Fibroblast of the aortic adventitia (primary cell): ENCODE measurements at regions not wholly inside any gene's neighbourhood (a gene's known extent, or its start where the extent isn't known, plus 50 kb on each side); places are given as distances from the start of the nearest gene placed in this dataset.
A peak's percentile ranks its signal among the peaks of the same experiment; 100 is the strongest.
"Not testable (repeated sequence)": the region's sequence is repeated elsewhere in the genome, so short reads cannot be mapped to it uniquely, and the experiment has no call there.

Source experiments
- DNase-seq: peaks from one replicate; pipeline ENCODE4 v3.0.0-alpha.2; 2010; ENCODE audit warnings: low read depth
- H3K4me3 ChIP-seq: 2 replicates; pipeline ENCODE4 v1.5.1; 2011; ENCODE audit warnings: low read depth, mild to moderate bottlenecking, control low read depth, low read length, moderate library complexity
- CTCF ChIP-seq: IDR thresholded peaks from 2 replicates; pipeline ENCODE4 v1.5.1; 2011; ENCODE audit warnings: mild to moderate bottlenecking, low read length, control low read depth, inconsistent platforms; ENCODE audit not compliant: insufficient read depth

DNA sequence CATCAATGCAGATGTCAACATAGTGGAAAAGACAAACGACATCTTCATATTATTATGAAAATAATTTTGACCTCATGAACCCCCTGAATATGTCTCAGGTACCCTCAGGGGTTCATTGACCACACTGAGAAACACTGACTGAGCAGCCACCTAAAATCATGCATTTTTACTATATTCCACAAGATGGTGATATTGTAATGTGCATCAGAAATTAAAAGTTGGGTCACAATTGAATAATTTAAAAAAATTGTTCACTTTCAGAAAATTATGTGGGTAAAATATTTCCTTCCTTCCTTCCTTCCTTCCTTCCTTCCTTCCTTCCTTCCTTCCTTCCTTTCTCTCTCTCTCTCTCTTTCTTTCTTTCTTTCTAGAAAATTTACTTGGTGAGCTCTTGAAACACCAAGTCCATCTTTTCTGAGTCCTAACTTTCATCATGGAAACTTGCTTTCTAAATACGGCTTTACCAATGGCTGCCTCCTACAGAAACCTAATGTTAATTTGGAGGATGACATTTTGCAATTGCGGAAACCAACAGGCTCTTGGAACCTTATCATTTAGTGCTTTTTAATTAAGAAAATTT, 103.6 kb downstream of the RTL3 start:
- peak; percentile 19 for DNase-seq
- no peak overlapping the region for H3K4me3 ChIP-seq
- peak; percentile 49 for TF ChIP-seq CTCF

- DNase-seq, H3K4me3 ChIP-seq: not testable (repeated sequence)
These were observed 106.5 kb downstream of the RTL3 start for GRCh38 chrX:78552628-78553027.

GRCh38 chrX:78548012-78548411, 111.1 kb downstream of the RTL3 start:
- DNase-seq: peak; percentile 39
- no peak overlapping the region for H3K4me3 ChIP-seq
- TF ChIP-seq CTCF: no peak

GRCh38 chrX:78545233-78545632, 113.9 kb downstream of the RTL3 start:
- TF ChIP-seq CTCF: no peak
- no peak overlapping the region for H3K4me3 ChIP-seq
- no peak for DNase-seq

GRCh38 chrX:78543281-78543680, 115.8 kb downstream of the RTL3 start:
- TF ChIP-seq CTCF: no peak
- no peak overlapping the region for H3K4me3 ChIP-seq
- DNase-seq: no peak

DNA sequence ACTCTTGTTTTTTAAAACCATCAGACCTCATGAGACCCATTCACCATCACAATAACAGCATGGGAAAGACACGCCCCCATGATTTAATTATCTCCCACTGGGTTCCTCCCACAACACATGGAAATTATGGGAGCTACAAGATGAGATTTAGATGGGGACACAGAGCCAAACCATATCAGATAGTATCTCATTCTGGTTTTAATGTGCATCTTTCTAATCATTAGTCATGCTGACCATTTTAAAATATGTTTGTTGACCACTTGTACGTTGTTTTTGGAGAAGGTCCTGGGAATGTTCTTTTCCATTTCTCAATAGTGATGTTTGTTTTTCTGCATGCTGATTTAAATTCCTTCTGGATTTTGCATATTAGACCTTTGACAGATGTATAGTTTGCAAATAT, 119.0 kb downstream of the RTL3 start:
- TF ChIP-seq CTCF: no peak
- H3K4me3 ChIP-seq: no peak overlapping the region
- no peak for DNase-seq

GRCh38 chrX:78534221-78534620, 124.9 kb downstream of the RTL3 start:
- DNase-seq: peak; percentile 20

More at GRCh38 chrX:78534221-78534620, 124.9 kb downstream of the RTL3 start:
- H3K4me3 ChIP-seq: no peak overlapping the region
- TF ChIP-seq CTCF: no peak
